ENCODE measurements at regions not wholly inside any gene's neighbourhood (a gene's known extent, or its start where the extent isn't known, plus 50 kb on each side); places are given as distances from the start of the nearest gene placed in this dataset.
A peak's percentile ranks its signal among the peaks of the same experiment; 100 is the strongest.

DNA sequence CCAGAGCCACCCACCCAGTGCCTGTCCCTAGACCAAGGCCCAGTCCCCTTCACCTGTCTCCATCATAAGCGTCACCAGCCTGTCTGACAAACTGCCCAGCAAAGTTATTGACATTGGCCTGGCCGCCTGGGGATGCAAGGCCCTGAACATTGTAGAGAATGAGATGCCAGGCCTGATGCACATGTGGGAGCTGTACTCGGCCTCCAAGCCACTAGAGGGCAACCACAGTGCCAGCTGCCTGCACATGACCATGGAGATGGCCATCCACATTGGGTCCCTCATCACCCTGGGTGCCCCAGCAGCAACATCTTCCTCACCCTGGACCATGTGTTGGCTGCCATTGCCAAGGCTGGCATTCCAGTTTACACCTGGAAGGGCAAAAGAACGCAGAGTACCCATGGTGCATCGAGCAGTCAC is 63.7 kb upstream of the ANTXRL start:
- Histone ChIP-seq H3K27ac (ENCODE audit: low read depth, low read length) (no peak overlapping the region), H3K27me3 (replicated peaks in 1 of 4; ENCODE audit: control insufficient read depth in 3 of 4, extremely low read depth in 1 of 4, insufficient read depth in 3 of 4, low read length in 3 of 4) (no peaks in the 10 kb centered on the region), H3K79me1 (ENCODE audit: low read depth, low read length) (no peaks in the 10 kb centered on the region), H3K9ac (replicated peaks in 1 of 4; ENCODE audit: extremely low read depth in 1 of 4, low read depth in 3 of 4, low read length in 3 of 4) (no peak overlapping the region), H2AFZ (ENCODE audit: low read length) (peak overlapping the region; percentile 99), H3K23me2 (ENCODE audit: low read depth, low read length) (peaks cover 3% of the 10 kb centered on the region; the same call in 1 of the 2 replicates), H3K4ac (replicated peaks; ENCODE audit: insufficient read length, low read depth, low read length) (no peak overlapping the region), H4K91ac (replicated peaks; ENCODE audit: insufficient read length, low read length) (no peak overlapping the region), H3K4me3 (ENCODE audit: extremely low read depth in 1 of 4, insufficient read depth in 2 of 4, low read depth in 3 of 4, low read length in 4 of 4) (no peak overlapping the region), H3K23ac (ENCODE audit: insufficient read length) (no peak overlapping the region), H3K9me3 (ENCODE audit: insufficient read depth in 2 of 2, low read depth in 1 of 2, low read length in 1 of 2) (peaks cover 8 to 10% of the 10 kb centered on the region in 2 experiments), H3K14ac (ENCODE audit: insufficient read length) (no peak overlapping the region), H2BK5ac (ENCODE audit: low read depth, low read length) (no peak overlapping the region), H3K4me2 (ENCODE audit: insufficient read depth in 1 of 2, low read depth in 2 of 2, low read length in 2 of 2) (no peak overlapping the region), H3K18ac (ENCODE audit: extremely low read depth, low read length) (no peak overlapping the region), H3K36me3 (ENCODE audit: control insufficient read depth in 2 of 4, insufficient read depth in 4 of 4, low read length in 3 of 4) (no peaks in the 10 kb centered on the region), H2AK5ac (ENCODE audit: low read depth, low read length) (no peak overlapping the region), H2BK12ac (ENCODE audit: low read depth, low read length) (no peak overlapping the region), H4K5ac (ENCODE audit: insufficient read length, low read depth, low read length) (no peak overlapping the region), H3K56ac (replicated peaks; ENCODE audit: insufficient read length, low read depth, low read length) (no peak overlapping the region), H3K4me1 (replicated peaks in 1 of 4; ENCODE audit: control insufficient read depth in 3 of 4, insufficient read depth in 4 of 4, low read length in 3 of 4) (peaks cover 0 to 5% (median 3%) of the 10 kb centered on the region in 4 experiments; a peak in 4 of 7 replicates), H2BK20ac (ENCODE audit: low read length) (no peak overlapping the region), H2BK15ac (ENCODE audit: low read length) (0 out of 2 replicates have a peak overlapping the region, but pooled peaks have one; percentile 6), H3K79me2 (ENCODE audit: control insufficient read depth in 1 of 2, insufficient read depth in 2 of 2, low read length in 2 of 2) (no peaks in the 10 kb centered on the region), H2BK120ac (replicated peaks; ENCODE audit: low read depth, low read length) (no peak overlapping the region), H4K8ac (ENCODE audit: extremely low read depth, insufficient read depth, low read length) (no peak overlapping the region), H4K20me1 (replicated peaks in 1 of 2; ENCODE audit: control insufficient read depth in 1 of 2, insufficient read depth in 2 of 2, low read length in 2 of 2) (no peaks in the 10 kb centered on the region)
- CTCF ChIA-PET (ENCODE audit: partially characterized antibody) = interaction anchor here (0.7 to 7.6 kb wide), 7 partner anchors 16 to 663 kb away, joined by 3 to 99 read pairs (median 3); no protein-coding TSS in a partner anchor
- 89% methylated on average over 5 of the region's 5 CpGs; no CpG with 5 or more reads in 1 of the 2 experiments for WGBS, 2 experiments (ENCODE audit: extremely low coverage in 1 of 2, insufficient coverage in 1 of 2, insufficient read length in 1 of 2, insufficient replicate concordance in 2 of 2, low coverage in 1 of 2, low lambda C conversion rate in 2 of 2, missing lambda C conversion rate in 1 of 2)
- DNase-seq (ENCODE audit: low read depth in 1 of 2, low spot score in 2 of 2) (peak in 1 of 2 experiments; percentile 56), FAIRE-seq (no peak)
- TF ChIP-seq RAD21 (IDR thresholded peaks at IDR 0.05 in 1 of 2, conservative IDR thresholded peaks at IDR 0.05 in 1 of 2; ENCODE audit: low read depth in 2 of 2, low read length in 2 of 2) (peak; percentile 24 to 30; a peak in 2 of 4 replicates), SP2 (IDR thresholded peaks at IDR 0.05; ENCODE audit: low read length) (peak; percentile 46; the same call in 1 of the 2 replicates), JUND (IDR thresholded peaks at IDR 0.05; ENCODE audit: low read length) (no peak), FOSL1 (IDR thresholded peaks at IDR 0.05; ENCODE audit: insufficient read depth, low read depth, low read length) (no peak), KDM5A (IDR thresholded peaks at IDR 0.05; ENCODE audit: low read length) (no peak)
- TF ChIP-seq, protein P1, sequence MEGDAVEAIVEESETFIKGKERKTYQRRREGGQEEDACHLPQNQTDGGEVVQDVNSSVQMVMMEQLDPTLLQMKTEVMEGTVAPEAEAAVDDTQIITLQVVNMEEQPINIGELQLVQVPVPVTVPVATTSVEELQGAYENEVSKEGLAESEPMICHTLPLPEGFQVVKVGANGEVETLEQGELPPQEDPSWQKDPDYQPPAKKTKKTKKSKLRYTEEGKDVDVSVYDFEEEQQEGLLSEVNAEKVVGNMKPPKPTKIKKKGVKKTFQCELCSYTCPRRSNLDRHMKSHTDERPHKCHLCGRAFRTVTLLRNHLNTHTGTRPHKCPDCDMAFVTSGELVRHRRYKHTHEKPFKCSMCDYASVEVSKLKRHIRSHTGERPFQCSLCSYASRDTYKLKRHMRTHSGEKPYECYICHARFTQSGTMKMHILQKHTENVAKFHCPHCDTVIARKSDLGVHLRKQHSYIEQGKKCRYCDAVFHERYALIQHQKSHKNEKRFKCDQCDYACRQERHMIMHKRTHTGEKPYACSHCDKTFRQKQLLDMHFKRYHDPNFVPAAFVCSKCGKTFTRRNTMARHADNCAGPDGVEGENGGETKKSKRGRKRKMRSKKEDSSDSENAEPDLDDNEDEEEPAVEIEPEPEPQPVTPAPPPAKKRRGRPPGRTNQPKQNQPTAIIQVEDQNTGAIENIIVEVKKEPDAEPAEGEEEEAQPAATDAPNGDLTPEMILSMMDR (IDR thresholded peaks at IDR 0.05; ENCODE audit: control extremely low read depth in 1 of 3, insufficient read depth in 1 of 3, low read depth in 1 of 3, low read length in 3 of 3) = peak; percentile 54 to 77 (median 76)
- TF ChIP-seq, protein P2, sequence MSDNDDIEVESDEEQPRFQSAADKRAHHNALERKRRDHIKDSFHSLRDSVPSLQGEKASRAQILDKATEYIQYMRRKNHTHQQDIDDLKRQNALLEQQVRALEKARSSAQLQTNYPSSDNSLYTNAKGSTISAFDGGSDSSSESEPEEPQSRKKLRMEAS (IDR thresholded peaks at IDR 0.05) = peak; percentile 62
- TF ChIP-seq, protein P3, sequence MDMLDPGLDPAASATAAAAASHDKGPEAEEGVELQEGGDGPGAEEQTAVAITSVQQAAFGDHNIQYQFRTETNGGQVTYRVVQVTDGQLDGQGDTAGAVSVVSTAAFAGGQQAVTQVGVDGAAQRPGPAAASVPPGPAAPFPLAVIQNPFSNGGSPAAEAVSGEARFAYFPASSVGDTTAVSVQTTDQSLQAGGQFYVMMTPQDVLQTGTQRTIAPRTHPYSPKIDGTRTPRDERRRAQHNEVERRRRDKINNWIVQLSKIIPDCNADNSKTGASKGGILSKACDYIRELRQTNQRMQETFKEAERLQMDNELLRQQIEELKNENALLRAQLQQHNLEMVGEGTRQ (IDR thresholded peaks at IDR 0.05; ENCODE audit: low read length) = no peak
- POLR2A ChIA-PET (ENCODE audit: partially characterized antibody) = no interaction called here
